ENCODE measurements at regions not wholly inside any gene's neighbourhood (a gene's known extent, or its start where the extent isn't known, plus 50 kb on each side); places are given as distances from the start of the nearest gene placed in this dataset.

GRCh38 chr13:62682788-62683187 is 1267.1 kb upstream of the PCDH20 start:
- no peaks in the 10 kb centered on the region for H3K27me3 Mint-ChIP-seq (ENCODE audit: low read depth)
- CTCF ChIA-PET: no interaction called here

More at GRCh38 chr13:62682788-62683187, 1267.1 kb upstream of the PCDH20 start:
- ATAC-seq (no peak), DNase-seq (ENCODE audit: low spot score) (no peak)
- Mint-ChIP-seq H3K4me1 (no peaks in the 10 kb centered on the region), H3K9me3 (no peaks in the 10 kb centered on the region), H3K27ac (no peak overlapping the region), H3K4me3 (no peak overlapping the region), H3K36me3 (no peaks in the 10 kb centered on the region)
- POLR2A ChIA-PET: no interaction called here
- TF ChIP-seq, protein P1, sequence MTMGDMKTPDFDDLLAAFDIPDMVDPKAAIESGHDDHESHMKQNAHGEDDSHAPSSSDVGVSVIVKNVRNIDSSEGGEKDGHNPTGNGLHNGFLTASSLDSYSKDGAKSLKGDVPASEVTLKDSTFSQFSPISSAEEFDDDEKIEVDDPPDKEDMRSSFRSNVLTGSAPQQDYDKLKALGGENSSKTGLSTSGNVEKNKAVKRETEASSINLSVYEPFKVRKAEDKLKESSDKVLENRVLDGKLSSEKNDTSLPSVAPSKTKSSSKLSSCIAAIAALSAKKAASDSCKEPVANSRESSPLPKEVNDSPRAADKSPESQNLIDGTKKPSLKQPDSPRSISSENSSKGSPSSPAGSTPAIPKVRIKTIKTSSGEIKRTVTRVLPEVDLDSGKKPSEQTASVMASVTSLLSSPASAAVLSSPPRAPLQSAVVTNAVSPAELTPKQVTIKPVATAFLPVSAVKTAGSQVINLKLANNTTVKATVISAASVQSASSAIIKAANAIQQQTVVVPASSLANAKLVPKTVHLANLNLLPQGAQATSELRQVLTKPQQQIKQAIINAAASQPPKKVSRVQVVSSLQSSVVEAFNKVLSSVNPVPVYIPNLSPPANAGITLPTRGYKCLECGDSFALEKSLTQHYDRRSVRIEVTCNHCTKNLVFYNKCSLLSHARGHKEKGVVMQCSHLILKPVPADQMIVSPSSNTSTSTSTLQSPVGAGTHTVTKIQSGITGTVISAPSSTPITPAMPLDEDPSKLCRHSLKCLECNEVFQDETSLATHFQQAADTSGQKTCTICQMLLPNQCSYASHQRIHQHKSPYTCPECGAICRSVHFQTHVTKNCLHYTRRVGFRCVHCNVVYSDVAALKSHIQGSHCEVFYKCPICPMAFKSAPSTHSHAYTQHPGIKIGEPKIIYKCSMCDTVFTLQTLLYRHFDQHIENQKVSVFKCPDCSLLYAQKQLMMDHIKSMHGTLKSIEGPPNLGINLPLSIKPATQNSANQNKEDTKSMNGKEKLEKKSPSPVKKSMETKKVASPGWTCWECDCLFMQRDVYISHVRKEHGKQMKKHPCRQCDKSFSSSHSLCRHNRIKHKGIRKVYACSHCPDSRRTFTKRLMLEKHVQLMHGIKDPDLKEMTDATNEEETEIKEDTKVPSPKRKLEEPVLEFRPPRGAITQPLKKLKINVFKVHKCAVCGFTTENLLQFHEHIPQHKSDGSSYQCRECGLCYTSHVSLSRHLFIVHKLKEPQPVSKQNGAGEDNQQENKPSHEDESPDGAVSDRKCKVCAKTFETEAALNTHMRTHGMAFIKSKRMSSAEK (CRISPR knock-in tag; IDR thresholded peaks at IDR 0.05; ENCODE audit: borderline replicate concordance): no peak
- TF ChIP-seq, protein P2, sequence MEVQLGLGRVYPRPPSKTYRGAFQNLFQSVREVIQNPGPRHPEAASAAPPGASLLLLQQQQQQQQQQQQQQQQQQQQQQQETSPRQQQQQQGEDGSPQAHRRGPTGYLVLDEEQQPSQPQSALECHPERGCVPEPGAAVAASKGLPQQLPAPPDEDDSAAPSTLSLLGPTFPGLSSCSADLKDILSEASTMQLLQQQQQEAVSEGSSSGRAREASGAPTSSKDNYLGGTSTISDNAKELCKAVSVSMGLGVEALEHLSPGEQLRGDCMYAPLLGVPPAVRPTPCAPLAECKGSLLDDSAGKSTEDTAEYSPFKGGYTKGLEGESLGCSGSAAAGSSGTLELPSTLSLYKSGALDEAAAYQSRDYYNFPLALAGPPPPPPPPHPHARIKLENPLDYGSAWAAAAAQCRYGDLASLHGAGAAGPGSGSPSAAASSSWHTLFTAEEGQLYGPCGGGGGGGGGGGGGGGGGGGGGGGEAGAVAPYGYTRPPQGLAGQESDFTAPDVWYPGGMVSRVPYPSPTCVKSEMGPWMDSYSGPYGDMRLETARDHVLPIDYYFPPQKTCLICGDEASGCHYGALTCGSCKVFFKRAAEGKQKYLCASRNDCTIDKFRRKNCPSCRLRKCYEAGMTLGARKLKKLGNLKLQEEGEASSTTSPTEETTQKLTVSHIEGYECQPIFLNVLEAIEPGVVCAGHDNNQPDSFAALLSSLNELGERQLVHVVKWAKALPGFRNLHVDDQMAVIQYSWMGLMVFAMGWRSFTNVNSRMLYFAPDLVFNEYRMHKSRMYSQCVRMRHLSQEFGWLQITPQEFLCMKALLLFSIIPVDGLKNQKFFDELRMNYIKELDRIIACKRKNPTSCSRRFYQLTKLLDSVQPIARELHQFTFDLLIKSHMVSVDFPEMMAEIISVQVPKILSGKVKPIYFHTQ (CRISPR knock-in tag; IDR thresholded peaks at IDR 0.05): no peak
- no peak for TF ChIP-seq FOXP1 (CRISPR knock-in tag; IDR thresholded peaks at IDR 0.05; ENCODE audit: borderline replicate concordance)
- no peak for TF ChIP-seq ZMAT4 (CRISPR knock-in tag; IDR thresholded peaks at IDR 0.05)
- TF ChIP-seq, protein P3, sequence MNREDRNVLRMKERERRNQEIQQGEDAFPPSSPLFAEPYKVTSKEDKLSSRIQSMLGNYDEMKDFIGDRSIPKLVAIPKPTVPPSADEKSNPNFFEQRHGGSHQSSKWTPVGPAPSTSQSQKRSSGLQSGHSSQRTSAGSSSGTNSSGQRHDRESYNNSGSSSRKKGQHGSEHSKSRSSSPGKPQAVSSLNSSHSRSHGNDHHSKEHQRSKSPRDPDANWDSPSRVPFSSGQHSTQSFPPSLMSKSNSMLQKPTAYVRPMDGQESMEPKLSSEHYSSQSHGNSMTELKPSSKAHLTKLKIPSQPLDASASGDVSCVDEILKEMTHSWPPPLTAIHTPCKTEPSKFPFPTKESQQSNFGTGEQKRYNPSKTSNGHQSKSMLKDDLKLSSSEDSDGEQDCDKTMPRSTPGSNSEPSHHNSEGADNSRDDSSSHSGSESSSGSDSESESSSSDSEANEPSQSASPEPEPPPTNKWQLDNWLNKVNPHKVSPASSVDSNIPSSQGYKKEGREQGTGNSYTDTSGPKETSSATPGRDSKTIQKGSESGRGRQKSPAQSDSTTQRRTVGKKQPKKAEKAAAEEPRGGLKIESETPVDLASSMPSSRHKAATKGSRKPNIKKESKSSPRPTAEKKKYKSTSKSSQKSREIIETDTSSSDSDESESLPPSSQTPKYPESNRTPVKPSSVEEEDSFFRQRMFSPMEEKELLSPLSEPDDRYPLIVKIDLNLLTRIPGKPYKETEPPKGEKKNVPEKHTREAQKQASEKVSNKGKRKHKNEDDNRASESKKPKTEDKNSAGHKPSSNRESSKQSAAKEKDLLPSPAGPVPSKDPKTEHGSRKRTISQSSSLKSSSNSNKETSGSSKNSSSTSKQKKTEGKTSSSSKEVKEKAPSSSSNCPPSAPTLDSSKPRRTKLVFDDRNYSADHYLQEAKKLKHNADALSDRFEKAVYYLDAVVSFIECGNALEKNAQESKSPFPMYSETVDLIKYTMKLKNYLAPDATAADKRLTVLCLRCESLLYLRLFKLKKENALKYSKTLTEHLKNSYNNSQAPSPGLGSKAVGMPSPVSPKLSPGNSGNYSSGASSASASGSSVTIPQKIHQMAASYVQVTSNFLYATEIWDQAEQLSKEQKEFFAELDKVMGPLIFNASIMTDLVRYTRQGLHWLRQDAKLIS (CRISPR knock-in tag; IDR thresholded peaks at IDR 0.05; ENCODE audit: borderline replicate concordance): no peak
- no peak for TF ChIP-seq NR1H2 (CRISPR knock-in tag; IDR thresholded peaks at IDR 0.05)
- TF ChIP-seq RELA (CRISPR knock-in tag; IDR thresholded peaks at IDR 0.05; ENCODE audit: borderline replicate concordance): no peak
- TF ChIP-seq ZBTB21 (CRISPR knock-in tag; IDR thresholded peaks at IDR 0.05; ENCODE audit: borderline replicate concordance): no peak
- TF ChIP-seq ZBTB43 (CRISPR knock-in tag; IDR thresholded peaks at IDR 0.05): no peak
- TF ChIP-seq, protein P4, sequence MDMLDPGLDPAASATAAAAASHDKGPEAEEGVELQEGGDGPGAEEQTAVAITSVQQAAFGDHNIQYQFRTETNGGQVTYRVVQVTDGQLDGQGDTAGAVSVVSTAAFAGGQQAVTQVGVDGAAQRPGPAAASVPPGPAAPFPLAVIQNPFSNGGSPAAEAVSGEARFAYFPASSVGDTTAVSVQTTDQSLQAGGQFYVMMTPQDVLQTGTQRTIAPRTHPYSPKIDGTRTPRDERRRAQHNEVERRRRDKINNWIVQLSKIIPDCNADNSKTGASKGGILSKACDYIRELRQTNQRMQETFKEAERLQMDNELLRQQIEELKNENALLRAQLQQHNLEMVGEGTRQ (CRISPR knock-in tag; IDR thresholded peaks at IDR 0.05): no peak
- no peak for TF ChIP-seq ZNF263 (CRISPR knock-in tag; IDR thresholded peaks at IDR 0.05; ENCODE audit: low read depth)
- no peak for TF ChIP-seq NR3C1 (CRISPR knock-in tag; conservative IDR thresholded peaks at IDR 0.05; ENCODE audit: low read depth)
- TF ChIP-seq FOXJ3 (CRISPR knock-in tag; IDR thresholded peaks at IDR 0.05; ENCODE audit: borderline replicate concordance): no peak
